Upper lobe of left lung (tissue), 6 donors: ENCODE measurements at regions not wholly inside any gene's neighbourhood (a gene's known extent, or its start where the extent isn't known, plus 50 kb on each side); places are given as distances from the start of the nearest gene placed in this dataset.

Source experiments
- ATAC-seq, 2 donors: fragments of 200-7000 bp; cut with Tn5 transposase; one replicate each; pipeline ENCODE4 v1.9.1; 2022; ENCODE audit warnings: mild to moderate bottlenecking in 2 of 2, moderate library complexity in 2 of 2; ENCODE audit not compliant: low FRiP score in 2 of 2
- DNase-seq, 2 donors: peaks; one replicate each; pipeline ENCODE4 v3.0.0-alpha.2; 2019 to 2020
- H3K27ac ChIP-seq, 4 donors: fragments of 200-600 bp; sonication (generic); one replicate each; pipeline ENCODE4 v1.5.1; 2016 to 2019
- H3K27me3 ChIP-seq, 4 donors: fragments of 200-600 bp; sonication (generic); one replicate each; pipeline ENCODE4 v1.5.1; 2017 to 2019
- H3K36me3 ChIP-seq, 4 donors: fragments of 200-600 bp; sonication (generic); one replicate each; pipeline ENCODE4 v1.5.1; 2016 to 2019
- H3K4me1 ChIP-seq, 4 donors: fragments of 200-600 bp; sonication (generic); one replicate each; pipeline ENCODE4 v1.5.1; 2018 to 2019
- H3K4me3 ChIP-seq, 4 donors: fragments of 200-600 bp; sonication (generic); one replicate each; pipeline ENCODE4 v1.5.1; 2017 to 2019; ENCODE audit warnings: mild to moderate bottlenecking in 2 of 4, moderate library complexity in 1 of 4
- H3K9me3 ChIP-seq, 4 donors: fragments of 200-600 bp; sonication (generic); one replicate each; pipeline ENCODE4 v1.5.1; 2018 to 2019
- EP300 ChIP-seq, 4 donors: sonication (generic); formaldehyde crosslinking; IDR thresholded peaks; one replicate each; pipeline ENCODE4 v1.5.1; 2017; ENCODE audit warnings: antibody characterized with exemption in 4 of 4, control low read depth in 2 of 4
- POLR2A ChIP-seq, 4 donors: fragments of 450-650 bp; IDR thresholded peaks; one replicate each; pipeline ENCODE4 v1.5.1; 2016 to 2017; ENCODE audit warnings: antibody characterized with exemption in 4 of 4, mild to moderate bottlenecking in 2 of 4
- POLR2AphosphoS5 ChIP-seq, 2 donors: sonication (generic); formaldehyde crosslinking; IDR thresholded peaks; one replicate each; pipeline ENCODE4 v1.5.1; 2017; ENCODE audit warnings: antibody characterized with exemption in 2 of 2
- WGBS, 2 donors: methylation state at CpG; one replicate each; pipeline ENCODE4 v1.1.5; 2017 to 2018; 5-methylcytosine and 5-hydroxymethylcytosine counted together
- TF ChIP-seq, protein P1 (sequence below), 6 experiments: fragments of 450-650 bp in 4 of 6; fragments of 200-600 bp in 2 of 6; sonication (generic) in 2 of 6; IDR thresholded peaks; one replicate each; pipeline ENCODE4 v1.5.1; 2016 to 2019; ENCODE audit warnings: antibody characterized with exemption in 6 of 6
- donor health status: DM: no; HTN: no; CAD: no; lungs with moderate emphysema.
- donor health status: DM: no; HTN: yes; CAD: no; lungs with severe emphysema.

DNA sequence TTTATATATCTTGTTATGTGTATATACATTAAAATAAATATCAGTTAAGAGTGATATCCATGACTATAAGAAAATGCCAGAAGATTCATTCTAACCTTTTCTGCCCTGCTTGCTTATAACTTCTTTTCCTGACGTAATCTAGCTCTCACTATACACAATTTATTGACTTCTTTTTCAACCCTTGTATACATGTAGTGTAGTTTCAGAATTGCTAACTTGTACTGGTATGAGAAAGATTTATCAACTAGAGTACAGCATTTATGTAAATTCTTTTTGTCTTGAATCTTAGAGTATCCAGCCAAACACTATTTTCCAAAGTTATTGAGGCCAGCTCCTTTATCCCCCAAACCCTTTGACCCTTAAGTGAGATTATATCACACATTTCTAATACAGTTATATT, 798.0 kb upstream of the RAB6C start:
- H3K9me3 ChIP-seq: no peaks in the 10 kb centered on the region
- no peaks in the 10 kb centered on the region for H3K4me1 ChIP-seq
- H3K36me3 ChIP-seq: no peaks in the 10 kb centered on the region
- 84 to 97% methylated on average over 1 of the region's 1 CpG for WGBS, 2 donors
- TF ChIP-seq, protein P1, sequence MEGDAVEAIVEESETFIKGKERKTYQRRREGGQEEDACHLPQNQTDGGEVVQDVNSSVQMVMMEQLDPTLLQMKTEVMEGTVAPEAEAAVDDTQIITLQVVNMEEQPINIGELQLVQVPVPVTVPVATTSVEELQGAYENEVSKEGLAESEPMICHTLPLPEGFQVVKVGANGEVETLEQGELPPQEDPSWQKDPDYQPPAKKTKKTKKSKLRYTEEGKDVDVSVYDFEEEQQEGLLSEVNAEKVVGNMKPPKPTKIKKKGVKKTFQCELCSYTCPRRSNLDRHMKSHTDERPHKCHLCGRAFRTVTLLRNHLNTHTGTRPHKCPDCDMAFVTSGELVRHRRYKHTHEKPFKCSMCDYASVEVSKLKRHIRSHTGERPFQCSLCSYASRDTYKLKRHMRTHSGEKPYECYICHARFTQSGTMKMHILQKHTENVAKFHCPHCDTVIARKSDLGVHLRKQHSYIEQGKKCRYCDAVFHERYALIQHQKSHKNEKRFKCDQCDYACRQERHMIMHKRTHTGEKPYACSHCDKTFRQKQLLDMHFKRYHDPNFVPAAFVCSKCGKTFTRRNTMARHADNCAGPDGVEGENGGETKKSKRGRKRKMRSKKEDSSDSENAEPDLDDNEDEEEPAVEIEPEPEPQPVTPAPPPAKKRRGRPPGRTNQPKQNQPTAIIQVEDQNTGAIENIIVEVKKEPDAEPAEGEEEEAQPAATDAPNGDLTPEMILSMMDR (IDR thresholded peaks at IDR 0.05): no peak
- TF ChIP-seq EP300 (IDR thresholded peaks at IDR 0.05) (no peak), POLR2AphosphoS5 (IDR thresholded peaks at IDR 0.05) (no peak), POLR2A (IDR thresholded peaks at IDR 0.05) (no peak)
- H3K27me3 ChIP-seq: no peaks in the 10 kb centered on the region
- H3K27ac ChIP-seq: no peak overlapping the region
- no peak overlapping the region for H3K4me3 ChIP-seq
- ATAC-seq (no peak), DNase-seq (no peak)

- no peak overlapping the region for H3K4me3 ChIP-seq
- no peaks in the 10 kb centered on the region for H3K27me3 ChIP-seq
- H3K36me3 ChIP-seq: no peaks in the 10 kb centered on the region
- WGBS, 2 donors: 79 to 84% methylated on average over 4 of the region's 4 CpGs
- no peaks in the 10 kb centered on the region for H3K4me1 ChIP-seq
- no peak for ATAC-seq
- TF ChIP-seq, protein P1 (IDR thresholded peaks at IDR 0.05): no peak
- DNase-seq: no peak
- no peaks in the 10 kb centered on the region for H3K9me3 ChIP-seq
- H3K27ac ChIP-seq: no peak overlapping the region
These were observed 797.5 kb upstream of the RAB6C start for GRCh38 chr2:129181963-129182362.

- no peak overlapping the region for H3K4me3 ChIP-seq
- TF ChIP-seq POLR2AphosphoS5 (IDR thresholded peaks at IDR 0.05): no peak
- no peak for TF ChIP-seq POLR2A (IDR thresholded peaks at IDR 0.05)
- TF ChIP-seq, protein P1 (IDR thresholded peaks at IDR 0.05): no peak
- no peak for TF ChIP-seq EP300 (IDR thresholded peaks at IDR 0.05)
- no peaks in the 10 kb centered on the region for H3K4me1 ChIP-seq
- no peaks in the 10 kb centered on the region for H3K9me3 ChIP-seq
- ATAC-seq: no peak
- WGBS, 2 donors: 81 to 91% methylated on average over 3 of the region's 3 CpGs
- DNase-seq: no peak
- H3K27ac ChIP-seq: no peak overlapping the region
- no peaks in the 10 kb centered on the region for H3K27me3 ChIP-seq
- H3K36me3 ChIP-seq: no peaks in the 10 kb centered on the region
These were observed 792.1 kb upstream of the RAB6C start for GRCh38 chr2:129187343-129187742.

DNA sequence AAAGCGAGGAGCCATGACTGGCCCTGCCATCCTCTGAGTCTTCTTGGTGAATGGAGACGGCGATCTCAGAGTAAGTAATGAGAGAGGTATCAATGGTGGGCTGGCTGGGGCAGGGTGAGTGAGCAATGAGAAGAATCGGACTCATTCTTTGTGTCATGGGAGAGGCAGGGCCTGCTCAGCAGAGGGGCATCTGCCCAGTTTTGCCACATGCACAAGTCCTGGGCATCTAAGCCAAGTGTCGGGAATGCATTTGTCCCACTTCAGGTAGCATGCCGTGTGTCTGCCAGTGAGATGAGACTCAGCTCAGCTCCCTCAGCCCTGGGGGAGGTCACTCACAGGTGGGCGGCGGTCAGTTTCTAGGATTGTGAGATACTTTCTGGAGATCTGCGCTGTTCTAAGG, 791.0 kb upstream of the RAB6C start:
- no peaks in the 10 kb centered on the region for H3K27me3 ChIP-seq
- DNase-seq (no peak), ATAC-seq (no peak)
- H3K4me3 ChIP-seq: no peak overlapping the region
- H3K36me3 ChIP-seq: no peaks in the 10 kb centered on the region
- H3K4me1 ChIP-seq: no peaks in the 10 kb centered on the region
- 89 to 91% methylated on average over 9 of the region's 9 CpGs for WGBS, 2 donors
- H3K9me3 ChIP-seq: no peaks in the 10 kb centered on the region
- TF ChIP-seq POLR2AphosphoS5 (IDR thresholded peaks at IDR 0.05) (no peak), EP300 (IDR thresholded peaks at IDR 0.05) (no peak), POLR2A (IDR thresholded peaks at IDR 0.05) (no peak)
- TF ChIP-seq, protein P1 (IDR thresholded peaks at IDR 0.05): no peak
- no peak overlapping the region for H3K27ac ChIP-seq

DNA sequence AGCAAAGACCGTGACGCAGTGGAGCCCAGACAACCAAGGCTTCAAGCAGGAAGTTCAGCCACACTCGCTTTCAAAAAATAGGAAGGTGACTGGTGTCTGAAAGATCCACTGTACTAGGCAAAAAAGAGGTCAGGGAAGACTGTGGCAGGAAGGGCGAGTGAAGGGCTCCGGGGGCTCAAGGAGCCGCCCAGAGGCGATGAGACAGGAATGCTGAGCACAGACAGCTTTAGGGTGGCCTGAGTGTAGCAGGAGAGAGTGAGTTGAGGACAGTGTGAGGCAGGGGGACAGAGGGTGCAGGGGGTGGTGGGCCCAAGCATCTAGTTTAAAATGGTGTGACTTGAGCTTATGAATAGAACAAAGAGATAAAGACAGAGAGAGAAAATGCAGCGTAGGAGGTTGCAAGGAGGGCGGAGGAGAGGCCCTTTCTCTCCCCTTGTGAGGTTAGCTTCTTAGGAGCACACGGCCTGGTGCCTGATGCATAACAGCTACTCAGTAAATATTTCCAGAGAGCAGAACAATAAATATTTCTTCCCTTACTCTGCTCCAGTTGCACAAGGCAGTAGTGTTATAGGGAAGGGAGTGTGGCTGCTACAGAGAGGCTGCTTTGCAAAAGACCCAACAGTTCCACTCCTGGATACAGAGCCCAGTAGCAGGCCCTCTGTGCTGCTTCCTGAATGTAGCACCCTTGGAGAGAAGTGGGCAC, 789.7 kb upstream of the RAB6C start:
- Histone ChIP-seq H3K4me1 (no peaks in the 10 kb centered on the region), H3K36me3 (no peaks in the 10 kb centered on the region), H3K9me3 (no peaks in the 10 kb centered on the region), H3K4me3 (no peak overlapping the region), H3K27me3 (no peaks in the 10 kb centered on the region), H3K27ac (no peak overlapping the region)
- ATAC-seq: no peak
- TF ChIP-seq POLR2AphosphoS5 (IDR thresholded peaks at IDR 0.05) (no peak), EP300 (IDR thresholded peaks at IDR 0.05) (no peak), POLR2A (IDR thresholded peaks at IDR 0.05) (no peak)
- TF ChIP-seq, protein P1 (IDR thresholded peaks at IDR 0.05): no peak
- no peak for DNase-seq
- WGBS, 2 donors: 74 to 82% methylated on average over 10 of the region's 10 CpGs
